GM21367 (cell line): ENCODE measurements at regions not wholly inside any gene's neighbourhood (a gene's known extent, or its start where the extent isn't known, plus 50 kb on each side); places are given as distances from the start of the nearest gene placed in this dataset.
"Not testable (repeated sequence)": the region's sequence is repeated elsewhere in the genome, so short reads cannot be mapped to it uniquely, and the experiment has no call there.

Experiments used
- ATAC-seq: cut with Tn5 transposase; IDR thresholded peaks from one replicate; pipeline ENCODE4 v1.9.1; 2021; ENCODE audit not compliant: unreplicated experiment

DNA sequence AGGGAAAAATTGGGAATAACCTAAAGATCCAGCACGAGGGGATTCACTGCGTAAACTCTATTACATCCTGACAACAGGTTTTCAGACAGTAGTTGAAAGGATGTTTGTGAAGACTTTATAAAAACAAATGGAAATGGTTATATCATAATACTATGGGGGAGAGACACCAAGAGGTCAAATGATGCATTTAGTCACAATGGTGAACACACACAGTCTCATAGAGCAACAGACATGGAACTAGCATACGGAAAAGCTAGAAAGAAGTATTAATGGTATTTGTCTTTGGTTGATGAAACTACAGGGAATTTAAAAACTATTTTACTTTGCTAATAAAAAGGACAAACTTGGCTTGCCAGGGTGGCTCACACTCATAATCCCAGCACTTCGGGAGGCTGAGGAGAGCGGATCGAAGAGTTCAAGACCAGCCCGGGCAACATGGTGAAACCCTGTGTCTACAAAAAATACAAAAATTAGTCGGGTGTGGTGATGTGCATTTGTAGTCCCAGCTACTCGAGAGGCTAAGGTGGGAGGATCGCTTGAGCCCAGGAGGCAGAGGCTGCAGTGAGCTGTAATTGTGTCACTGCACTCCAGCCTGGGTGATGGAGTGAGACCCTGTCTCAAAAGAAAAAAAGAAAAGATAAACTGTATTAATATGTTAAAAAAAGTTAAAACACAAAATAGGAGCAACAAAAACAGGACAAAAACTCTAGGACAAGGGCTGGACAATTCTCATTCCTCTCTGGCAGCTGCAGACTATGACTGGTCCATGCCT lies 94.8 kb downstream of the MYCN start:
- no peak for ATAC-seq

DNA sequence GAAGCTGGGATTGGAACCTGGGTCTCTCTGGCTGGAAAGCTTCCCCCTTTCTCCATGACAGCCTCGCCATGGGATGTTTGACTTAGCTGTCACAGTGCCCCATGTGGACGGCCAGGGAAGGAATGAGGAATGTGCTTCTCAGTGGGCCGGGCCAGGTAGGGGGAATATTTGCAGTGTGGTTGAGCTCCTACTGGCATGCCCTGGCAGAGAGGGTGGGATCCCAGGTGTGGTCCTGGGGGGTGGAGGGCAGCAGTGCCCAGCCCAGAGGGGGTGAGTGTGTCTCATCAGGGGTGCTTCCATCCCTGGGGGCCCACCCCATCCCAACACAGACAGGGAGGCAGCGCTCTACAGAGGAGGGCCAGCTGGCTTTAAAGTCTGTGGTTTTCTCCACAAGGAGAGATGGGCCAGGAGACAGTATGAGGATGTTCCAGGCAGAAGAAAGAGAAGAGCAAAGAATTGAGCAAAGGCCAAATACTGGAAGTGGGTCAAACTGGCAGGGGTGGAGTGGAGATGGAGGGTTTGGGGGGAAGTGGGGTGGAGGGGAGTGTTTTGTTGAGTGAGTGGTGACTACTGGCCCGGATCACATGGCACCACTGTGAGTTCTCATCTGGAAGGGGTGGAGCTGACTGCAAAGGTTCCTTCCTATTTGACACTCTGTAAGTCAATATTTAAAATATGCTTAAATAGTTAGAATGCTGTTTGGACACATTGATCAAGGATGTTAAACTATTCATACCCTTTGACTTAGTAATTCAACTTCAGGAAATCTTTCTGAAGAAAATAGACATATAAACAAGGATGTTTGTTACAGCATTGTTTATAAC lies 94.0 kb downstream of the MYCN start:
- ATAC-seq: no peak

DNA sequence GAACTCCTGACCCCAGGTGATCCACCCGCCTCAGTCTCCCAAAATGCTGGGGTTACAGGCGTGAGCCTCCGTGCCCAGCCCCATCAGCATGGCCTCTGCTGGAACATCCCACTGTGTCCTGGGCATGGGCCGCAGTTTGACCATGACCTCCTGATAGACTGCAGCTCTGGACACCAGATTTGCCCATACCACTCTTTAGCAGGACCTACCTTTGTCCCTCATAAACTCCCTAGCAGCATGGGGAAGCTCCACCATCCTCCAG lies 92.6 kb downstream of the MYCN start:
- no peak for ATAC-seq

DNA sequence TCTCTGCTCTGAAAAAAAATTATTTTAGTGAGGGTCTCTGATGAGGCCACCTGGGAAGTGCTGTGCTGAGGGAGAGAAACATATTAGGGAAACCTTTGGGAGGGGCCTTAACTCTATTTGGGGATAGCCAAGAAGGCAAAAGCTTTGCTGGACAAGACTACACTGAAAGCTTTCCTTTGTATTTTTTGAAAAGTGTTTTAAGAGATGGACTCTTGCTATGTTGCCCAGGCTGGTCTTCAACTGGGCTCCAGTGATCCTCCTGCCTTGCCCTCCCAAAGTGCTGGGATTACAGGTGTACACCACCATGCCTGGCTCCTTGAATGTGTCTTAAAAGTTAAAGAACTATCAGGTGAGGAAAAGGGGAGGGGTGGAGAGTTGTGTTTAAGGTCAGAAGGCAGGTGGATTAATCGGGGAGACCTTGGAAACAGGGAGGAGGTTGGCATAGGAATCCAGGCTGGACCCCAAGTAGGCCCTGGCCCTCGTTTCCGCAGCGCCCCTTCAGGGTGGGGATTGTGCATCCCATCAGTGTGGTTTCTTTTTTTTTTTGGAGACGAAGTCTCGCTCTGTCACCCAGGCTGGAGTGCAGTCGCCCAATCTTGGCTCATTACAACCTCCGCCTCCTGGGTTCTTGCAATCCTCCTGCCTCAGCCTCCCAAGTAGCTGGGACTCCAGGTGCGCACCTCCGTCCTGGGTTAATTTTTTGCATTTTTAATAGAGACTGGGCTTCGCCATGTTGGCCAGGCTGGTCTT lies 92.1 kb downstream of the MYCN start:
- ATAC-seq: no peak

DNA sequence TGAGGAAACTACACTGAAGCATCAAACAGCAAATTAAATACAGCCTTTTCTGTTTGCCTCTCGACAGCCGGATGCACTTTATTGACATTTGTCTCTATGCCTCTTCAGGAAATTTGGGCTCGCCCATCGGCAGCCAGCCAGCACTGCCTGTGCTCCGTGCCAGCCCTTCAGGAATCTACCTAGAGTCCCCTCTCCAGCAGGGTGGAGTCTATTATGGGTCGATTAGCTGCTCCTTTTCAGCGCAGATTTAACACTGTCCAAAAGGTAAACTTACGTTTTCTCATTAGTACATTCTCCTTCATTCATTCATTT lies 91.5 kb downstream of the MYCN start:
- no peak for ATAC-seq

DNA sequence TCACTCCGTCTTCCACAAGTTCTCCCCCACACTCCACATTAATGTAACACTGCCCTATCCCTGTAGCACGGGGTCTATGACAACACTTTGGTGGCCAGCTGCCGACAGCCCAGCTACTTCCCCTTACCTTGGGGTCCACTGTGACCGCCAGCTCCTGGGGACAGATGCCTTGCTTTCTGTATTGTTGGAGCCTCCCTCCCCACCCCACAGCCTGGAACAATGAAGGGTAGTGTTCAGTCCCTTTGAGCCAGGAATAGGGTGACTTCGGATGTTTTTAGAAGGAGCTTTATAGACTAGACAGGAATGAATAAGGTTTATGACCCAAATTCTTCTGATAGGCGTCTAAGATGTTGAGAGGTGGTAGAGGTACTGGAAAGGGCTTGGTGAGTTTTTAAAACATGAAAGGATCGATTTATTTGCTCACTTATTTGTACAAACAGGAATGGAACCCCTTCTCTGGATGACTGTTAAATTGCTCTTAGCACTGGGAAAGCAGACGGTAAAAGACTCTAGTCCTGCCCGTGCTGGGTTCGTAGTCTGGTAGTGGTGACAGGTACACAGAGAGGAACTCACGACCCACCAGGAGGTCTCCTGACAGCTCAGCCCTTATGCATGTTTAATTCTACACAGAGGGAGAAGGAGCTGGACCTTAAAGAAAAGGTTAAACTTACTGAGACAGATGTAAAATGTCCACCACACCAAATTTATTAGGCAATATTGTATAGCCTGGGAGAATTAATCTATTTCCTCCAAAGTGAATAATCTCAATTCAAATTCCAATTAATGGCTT lies 90.9 kb downstream of the MYCN start:
- ATAC-seq: no peak

DNA sequence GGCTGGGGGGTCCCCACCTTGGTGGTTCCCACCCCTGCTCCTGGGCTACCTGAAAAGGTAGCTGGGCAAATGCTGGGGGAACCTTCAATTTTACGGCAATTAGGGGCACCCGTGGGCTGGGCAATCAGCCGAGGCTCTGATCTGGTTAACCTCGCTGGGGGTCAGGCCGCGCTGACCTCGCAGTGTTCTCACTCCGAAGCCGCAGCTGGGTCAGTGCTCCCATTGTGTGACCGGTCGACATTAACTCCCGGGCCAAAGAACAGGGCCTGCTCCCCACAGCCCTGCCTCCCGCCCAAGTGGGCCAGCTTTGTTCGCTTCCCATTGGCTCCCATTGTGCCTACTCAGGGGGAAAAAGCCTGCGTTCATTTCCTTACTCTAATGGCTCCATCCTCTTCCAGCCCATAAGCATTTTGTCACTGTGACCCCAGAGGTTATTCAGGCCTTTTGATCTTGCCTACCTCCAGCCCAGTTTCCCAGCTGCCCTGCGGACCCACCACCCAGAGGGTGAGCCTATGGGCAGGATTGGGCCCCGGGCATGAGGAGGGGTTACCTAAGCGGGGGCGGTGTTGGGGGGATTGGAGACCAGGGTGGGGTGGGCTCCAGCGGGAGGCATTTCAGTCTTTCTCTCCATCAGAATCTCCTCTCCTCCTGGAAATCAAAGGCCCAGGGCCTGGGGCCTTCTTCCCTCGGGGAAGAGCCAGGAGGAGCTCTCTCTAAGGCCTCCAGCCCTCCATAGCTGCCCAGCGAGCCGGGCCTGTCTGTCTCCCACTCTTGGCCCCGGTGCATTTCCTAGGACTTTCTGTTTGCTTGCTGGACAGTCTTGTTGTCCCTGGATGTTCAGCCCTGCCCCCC lies 90.1 kb downstream of the MYCN start:
- ATAC-seq: no peak

DNA sequence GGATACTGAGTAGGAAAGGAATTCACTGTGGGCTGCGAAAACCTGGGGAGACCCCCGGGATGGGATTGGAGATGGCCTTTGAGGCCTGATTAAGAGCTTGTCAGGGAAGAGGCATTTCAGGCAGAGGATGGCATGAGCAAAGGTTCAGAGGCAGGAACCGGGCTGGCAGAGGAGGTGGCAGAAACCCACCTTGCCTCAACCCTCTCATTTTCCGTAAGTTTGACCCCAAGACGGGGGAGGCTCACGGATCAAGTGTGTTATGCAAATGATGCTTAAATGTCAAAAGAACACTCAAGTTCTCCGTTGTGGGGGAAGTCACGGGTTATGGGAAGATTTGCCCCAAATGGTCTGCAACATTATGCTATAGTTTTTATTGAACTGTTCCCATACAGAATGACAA lies 88.3 kb downstream of the MYCN start:
- no peak for ATAC-seq

DNA sequence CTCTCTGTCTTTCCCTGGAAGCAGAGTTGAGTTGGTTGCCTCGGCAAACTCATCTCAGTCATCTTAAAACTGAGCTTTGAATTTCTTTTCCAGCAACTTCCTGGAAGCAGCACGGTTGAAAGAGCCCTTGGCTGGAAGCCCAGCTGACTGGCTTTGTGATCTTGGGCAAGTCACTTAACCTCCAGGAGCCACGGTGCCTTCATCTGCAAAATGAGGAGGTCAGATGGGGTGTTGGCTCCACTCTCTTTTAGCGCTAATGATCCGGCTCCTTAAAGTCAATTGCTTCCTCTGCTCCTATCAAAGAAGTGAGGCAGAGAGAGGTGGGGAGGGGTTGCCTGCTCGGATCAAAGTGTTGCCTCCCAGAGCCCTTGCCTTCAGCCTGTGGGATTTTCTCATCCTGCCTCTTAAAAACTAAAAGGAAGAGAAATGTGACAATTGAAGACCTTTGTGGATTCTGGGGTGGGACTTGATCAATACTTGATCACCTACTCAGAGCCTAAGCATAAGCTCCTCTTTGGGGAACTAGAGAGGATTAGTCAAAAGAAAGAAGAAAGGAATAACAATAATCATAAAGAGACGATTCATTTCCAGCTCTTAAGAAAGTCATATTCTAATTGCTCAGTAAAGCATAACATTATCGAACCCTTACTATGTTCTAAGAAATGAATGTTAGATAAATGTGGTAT lies 86.6 kb downstream of the MYCN start:
- ATAC-seq: no peak

DNA sequence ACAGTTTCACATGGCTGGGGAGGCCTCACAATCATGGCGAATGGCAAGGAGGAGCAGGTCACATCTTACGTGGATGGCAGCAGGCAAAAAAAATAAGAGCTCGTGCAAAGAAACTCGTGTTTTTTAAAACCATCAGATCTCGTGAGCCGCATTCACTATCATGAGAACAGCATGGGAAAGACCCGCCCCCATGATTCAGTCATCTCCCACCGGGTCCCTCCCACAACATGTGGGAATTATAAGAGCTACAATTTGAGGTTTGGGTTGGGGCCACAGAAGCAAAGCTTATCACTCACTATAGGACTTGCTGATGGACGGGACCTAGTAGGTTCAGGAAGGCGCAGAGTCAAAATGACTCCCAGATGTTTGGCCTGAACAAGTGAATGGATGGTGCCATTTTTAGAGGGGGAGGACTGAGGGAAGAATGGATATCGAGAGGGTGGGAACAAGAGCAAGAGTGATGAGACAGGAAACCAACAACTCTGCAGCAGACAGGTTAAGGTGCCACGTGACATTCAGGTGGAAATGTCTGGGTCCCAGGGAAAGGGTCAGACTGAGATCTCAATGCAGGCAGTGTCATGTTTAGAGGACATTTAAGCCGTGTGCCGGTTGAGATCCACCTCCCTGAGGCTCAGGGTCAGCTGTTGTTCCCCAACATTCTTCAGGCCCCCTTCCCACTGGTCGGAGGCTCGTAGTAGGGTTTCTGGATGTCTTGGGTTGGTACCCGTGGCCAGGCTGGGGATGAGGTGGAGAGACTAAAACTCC lies 85.7 kb downstream of the MYCN start:
- ATAC-seq: no peak

DNA sequence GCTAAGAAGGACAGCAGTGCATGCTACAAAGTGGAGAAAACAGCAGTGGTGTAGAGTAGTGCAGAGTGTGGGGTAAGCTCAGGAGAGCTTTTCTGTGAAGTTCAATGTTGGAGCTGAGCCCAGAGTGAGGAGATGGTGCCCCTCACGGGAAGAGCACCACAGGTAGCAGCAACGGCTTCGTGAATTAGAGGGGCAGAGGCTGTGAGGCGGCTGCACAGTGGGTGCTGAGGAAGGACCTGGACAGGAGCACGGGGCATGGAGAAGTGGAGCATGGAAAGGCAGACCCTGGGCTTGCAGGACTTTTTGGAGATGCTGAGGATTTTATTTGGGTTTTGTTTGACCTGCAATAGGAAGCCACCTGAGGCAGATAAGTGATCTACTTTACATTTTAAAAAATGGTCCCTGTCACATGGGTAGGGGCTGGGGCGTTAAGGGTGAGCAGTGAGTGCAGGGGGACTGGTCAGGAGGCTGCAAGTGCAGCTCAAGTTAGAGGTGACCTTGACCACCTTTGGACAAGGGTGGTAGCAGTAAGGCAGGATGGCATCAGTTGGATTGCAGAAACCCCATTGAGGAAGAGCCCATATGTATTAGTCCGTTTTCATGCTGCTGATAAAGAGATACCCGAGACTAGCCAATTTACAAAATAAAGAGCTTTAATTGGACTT lies 85.0 kb downstream of the MYCN start:
- no peak for ATAC-seq

DNA sequence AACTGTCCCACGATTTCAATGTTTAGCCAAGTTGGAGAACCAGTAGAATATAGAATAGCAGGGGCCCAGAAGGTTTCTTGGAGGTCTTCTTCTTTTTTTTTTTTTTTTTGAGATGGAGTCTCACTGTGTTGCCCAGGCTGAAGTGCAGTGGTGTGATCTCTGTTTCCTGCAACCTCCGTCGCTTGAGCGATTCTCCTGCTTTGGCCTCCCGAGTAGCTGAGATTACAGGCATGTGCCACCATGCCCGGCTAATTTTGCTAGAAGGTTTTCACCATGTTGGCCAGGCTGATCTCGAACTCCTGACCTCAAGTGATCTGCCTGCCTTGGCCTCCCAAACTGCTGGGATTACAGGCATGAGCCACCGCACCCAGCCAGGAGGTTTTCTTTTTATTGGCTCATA lies 84.3 kb downstream of the MYCN start:
- ATAC-seq: not testable (repeated sequence)

DNA sequence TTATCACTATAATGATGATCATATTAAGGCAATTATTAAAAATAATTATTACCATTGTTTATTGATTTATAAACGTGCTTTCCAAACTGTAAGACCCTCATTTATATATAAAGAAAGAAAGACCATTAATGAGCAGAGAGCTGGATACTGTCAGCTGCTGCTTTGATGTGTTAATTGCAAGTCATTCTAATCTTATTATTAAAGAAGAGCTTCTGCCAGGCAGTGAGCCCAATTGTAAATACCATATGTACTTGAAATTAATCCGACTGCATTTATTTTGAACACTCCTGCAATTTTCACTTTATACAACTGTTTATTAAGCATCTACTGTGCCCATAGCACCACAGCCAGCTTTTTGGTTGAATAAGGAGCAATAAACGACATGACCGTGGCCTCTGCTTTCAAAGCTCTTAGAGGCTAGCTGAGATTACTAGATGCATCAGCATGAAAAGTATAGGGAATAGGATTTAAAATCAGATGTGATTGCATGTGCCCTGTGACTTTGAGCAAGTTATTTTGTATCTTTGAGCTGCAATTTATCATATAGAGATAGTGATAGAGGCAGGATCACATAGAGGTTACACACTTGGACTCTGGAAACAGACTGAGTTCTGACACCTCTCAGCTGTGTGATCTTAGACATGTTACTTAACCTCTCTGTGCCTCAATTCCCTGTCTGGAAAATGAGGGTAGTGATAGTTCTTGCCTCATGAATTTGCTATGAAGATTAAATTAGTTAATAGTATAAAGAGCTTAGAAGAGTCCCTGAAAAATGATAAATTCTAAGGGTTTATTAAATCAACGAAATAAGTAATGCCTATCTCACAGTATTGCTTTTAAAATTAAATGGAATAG lies 83.4 kb downstream of the MYCN start:
- ATAC-seq: no peak

DNA sequence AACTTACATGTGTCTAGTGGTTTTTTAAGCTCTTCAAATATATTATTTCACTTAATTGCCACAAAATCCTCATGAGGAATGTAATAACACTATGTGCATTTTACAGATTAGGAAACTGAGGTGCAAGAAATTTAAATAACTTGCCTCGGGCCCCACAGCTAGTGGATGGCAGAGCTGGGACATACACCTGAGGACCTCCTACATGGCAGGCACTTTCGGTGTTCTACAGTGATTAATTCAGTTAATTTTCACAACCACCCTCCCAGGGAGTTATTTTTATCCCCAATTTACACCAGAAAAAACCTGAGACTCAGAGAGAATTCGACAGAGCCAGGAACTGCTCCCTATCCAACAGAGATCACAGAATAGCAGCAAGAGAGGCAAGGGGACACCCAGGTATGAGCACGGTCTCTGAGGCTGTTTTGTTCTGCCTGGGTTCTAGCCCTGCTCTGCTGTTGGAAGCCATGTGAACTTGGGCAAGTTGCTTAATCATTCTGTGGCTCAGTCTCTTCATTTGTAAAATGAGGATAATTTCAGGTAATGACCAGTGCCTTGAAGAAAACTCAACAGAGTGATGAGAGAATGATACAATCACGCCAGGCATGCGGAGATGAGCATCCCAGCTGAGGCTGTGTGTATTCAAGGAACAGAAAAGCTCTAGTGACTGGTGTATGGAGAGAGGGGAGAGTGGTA lies 82.3 kb downstream of the MYCN start:
- ATAC-seq: no peak

DNA sequence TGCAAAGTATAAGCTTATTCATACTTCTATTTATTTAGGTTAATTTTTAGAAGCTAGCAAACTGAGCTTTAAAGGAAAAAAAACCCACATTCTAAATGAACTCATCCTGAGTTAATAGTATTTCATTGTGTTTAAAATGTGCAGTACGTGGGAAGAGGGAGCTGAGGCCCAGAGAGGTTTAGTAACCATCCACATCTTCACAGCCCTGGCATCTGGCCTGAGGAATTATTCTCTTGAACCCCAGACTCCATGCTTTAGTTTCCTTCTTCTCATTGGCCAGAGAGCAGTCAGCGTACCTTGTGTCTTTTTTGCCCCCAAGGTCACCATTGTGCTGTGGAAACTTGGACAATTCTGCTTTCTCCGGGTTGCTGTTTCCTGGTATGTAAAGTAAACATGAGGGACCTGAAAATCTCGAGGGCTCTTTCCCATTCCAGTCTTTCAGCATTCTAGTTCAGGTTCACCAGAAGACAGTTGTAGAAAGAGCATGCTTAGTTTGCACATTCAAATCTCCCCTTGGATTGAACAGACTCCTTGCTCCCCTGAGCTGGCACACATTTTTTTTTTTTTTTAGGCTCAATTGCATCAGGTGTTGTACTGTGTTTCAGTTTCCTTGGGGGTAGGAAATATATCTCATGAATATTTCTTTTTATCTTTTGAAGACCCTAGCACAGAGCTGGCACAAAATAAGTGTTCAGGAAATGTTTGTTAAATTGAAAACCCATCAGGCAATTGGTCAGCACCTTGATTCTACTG lies 81.4 kb downstream of the MYCN start:
- ATAC-seq: no peak

DNA sequence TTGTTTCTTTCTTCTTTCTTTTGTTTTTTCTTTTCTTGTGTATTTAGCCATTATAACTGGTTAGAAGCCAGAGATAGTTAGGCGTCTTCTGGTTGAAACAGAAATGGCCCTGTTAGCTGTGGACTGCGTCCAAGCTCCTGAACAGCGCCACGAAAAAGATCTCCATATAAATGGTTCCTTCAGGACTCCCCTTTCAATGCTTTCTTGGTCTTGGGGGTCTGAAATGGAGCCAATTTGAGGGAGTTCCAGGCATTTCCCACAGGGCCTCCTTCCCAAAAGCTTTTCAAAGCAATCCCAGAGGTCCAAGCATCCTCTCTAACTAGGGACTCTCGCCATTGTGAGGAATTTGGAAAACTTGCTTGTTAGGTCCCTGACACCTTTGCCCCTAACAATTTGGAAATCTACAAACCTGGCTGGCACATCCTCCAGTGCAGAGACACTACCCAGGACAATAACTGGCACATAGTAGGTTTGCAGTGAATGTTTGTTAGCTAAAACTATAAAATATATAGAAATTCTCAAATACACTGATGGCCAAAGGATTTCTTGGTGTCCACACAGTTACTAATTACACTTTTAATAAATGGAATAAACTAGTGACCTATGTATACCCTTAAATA lies 80.1 kb downstream of the MYCN start:
- ATAC-seq: no peak
